GM12865 (cell line): ENCODE measurements at regions not wholly inside any gene's neighbourhood (a gene's known extent, or its start where the extent isn't known, plus 50 kb on each side); places are given as distances from the start of the nearest gene placed in this dataset.

Experiments used
- DNase-seq: peaks from one replicate; pipeline ENCODE4 v3.0.0; 2010; ENCODE audit warnings: low read depth
- H3K4me3 ChIP-seq: 2 replicates; pipeline ENCODE4 v1.5.1; 2011; ENCODE audit warnings: mild to moderate bottlenecking, low read depth, low read length, control low read depth
- TF ChIP-seq, protein P1 (sequence below): IDR thresholded peaks from 2 replicates; pipeline ENCODE4 v1.5.1; 2011; ENCODE audit warnings: low read length, control low read depth, low read depth, inconsistent platforms; ENCODE audit not compliant: insufficient read depth; ENCODE audit errors: missing control alignments

DNA sequence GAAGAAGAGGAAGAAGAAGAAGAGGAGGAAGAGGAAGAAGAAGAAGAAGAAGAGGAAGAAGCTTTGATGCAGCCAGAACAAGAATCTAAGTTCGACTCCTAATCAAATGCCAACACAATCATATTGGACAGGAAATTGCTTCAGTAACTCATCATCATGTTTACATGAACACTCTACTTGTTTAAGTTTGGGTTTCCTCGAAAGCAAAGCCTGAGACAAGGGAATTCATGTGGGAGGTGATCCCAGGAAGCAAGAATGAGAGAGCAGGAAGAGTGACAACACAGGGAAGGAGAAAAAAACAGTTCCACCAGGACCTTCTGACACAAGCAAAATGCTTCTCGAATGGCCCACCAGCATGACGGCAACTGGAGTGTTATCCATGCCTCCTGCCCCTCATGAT lies 279.0 kb downstream of the PMP22 start:
- no peak for DNase-seq
- no peak overlapping the region for H3K4me3 ChIP-seq
- TF ChIP-seq, protein P1, sequence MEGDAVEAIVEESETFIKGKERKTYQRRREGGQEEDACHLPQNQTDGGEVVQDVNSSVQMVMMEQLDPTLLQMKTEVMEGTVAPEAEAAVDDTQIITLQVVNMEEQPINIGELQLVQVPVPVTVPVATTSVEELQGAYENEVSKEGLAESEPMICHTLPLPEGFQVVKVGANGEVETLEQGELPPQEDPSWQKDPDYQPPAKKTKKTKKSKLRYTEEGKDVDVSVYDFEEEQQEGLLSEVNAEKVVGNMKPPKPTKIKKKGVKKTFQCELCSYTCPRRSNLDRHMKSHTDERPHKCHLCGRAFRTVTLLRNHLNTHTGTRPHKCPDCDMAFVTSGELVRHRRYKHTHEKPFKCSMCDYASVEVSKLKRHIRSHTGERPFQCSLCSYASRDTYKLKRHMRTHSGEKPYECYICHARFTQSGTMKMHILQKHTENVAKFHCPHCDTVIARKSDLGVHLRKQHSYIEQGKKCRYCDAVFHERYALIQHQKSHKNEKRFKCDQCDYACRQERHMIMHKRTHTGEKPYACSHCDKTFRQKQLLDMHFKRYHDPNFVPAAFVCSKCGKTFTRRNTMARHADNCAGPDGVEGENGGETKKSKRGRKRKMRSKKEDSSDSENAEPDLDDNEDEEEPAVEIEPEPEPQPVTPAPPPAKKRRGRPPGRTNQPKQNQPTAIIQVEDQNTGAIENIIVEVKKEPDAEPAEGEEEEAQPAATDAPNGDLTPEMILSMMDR = no peak

DNA sequence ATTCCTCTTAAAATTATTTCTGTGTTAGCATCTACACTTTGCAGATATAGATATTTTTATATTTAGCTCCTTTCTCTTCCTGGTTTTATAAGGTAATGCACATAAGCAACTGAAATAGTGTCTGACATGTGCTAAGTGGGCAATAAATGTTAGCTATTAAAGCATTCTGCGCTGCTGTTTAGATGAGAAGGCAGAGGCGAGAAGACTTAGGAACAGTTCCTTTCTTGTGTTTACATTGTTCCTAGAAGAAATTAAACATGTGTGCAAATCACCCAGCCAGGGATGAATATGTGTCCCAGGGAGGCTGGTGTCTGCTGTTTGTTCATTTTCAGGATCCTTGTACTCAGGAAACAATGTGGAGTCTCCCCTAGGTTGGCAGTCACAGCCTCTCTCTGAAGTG lies 292.3 kb downstream of the PMP22 start:
- no peak for DNase-seq
- H3K4me3 ChIP-seq = no peak overlapping the region
- TF ChIP-seq, protein P1 = no peak

DNA sequence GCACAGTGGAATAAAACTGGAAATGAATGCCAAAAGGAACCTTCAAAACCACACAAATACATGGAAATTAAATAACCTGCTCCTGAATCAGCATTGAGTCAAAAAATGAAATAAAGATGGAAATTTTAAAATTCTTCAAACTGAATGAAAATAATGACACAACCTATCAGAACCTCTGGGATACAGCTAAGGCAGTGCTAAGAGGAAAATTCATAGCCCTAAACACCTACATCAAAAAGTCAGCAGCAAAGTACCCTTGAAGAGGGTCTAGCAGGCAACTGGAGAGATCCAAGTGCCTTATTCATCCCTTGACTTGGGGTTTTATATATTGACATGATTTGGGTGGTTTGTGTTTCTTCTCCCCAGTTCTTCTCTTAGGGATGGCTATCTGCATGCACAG lies 294.1 kb downstream of the PMP22 start:
- TF ChIP-seq, protein P1 = no peak
- DNase-seq = no peak
- no peak overlapping the region for H3K4me3 ChIP-seq

DNA sequence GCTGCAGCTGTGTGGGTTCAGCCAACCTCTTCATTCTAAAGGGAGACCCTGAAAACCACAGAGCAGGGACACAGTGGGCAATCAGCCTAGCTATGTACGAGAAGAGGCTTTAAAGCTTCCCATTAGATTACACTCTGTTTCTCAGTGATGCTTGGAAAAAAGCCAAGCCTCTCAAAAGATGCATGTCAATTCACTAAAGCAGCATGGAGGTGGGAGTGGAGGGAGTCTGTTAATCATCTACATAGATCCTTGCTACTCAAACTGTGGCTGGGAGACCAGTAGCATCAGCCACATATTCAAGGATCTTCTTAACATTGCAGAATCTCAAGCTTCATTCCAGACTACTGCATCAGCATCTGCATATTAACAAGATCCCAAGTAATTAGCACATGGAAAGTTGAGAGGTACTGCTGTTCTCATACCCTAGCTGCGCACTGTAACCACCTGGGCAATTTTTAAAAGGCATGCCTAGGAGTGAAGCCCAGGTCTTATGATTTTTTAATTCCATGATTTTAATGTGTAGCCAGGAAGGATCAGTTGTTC lies 305.9 kb downstream of the PMP22 start:
- TF ChIP-seq, protein P1 = no peak
- H3K4me3 ChIP-seq = no peak overlapping the region
- DNase-seq = no peak

DNA sequence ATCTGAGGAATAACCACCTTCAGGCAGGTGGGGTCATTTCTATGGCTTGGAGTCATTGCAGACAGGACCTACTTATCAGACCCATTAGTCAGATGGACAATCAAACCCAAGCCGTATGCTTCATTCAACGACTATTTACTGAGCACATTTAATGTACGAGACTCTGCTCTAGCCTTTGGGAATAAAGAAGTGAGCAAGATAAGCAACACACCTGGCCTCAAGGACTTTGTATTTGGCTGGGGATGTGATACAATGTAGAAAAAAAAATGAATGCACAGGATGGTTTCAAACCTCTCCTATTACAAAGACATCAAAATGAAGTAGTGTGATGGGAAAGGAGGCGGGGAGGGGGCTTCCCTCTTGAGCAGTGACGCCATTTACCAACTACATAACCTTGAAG lies 311.7 kb downstream of the PMP22 start:
- TF ChIP-seq, protein P1 = no peak
- H3K4me3 ChIP-seq = no peak overlapping the region
- DNase-seq = no peak

DNA sequence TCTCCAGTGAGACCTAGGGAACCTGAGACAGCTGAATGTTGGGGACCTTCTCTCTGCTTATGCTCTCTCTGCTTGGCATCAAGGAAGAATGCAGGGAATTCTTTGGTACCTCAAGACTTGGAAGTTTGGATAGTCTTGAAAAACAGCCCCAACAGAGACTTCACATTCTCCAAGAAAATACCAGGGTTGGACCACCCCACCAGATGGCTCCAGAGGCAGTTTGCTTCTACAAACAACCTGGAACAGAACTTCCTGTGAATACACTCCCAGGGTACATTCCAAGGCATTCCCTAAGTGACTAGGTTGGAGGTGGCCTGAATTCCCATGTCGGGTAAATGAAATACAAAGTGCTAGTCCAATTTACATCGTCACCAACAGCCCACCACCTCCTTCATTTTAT lies 314.4 kb downstream of the PMP22 start:
- TF ChIP-seq, protein P1 = no peak
- no peak overlapping the region for H3K4me3 ChIP-seq
- DNase-seq = no peak

DNA sequence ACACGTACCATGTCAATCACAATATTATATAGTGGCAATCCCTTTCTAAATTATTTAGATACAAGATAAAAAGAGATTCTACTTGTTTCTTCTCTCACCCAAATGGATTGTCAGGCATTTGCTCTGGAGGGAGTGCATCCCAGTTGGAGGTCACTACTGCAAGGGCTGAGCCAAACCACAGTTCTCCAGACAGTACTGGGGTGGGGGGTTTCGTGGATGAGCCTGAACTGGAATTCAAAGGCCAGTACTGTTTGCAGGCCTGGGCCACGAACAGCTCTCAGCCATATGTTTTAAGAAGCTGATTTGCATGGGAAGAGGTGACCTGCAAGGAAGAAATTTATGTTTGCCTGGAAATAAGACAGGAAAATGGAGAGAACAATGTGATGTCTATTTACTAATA lies 314.9 kb downstream of the PMP22 start:
- no peak for DNase-seq
- TF ChIP-seq, protein P1 = no peak
- no peak overlapping the region for H3K4me3 ChIP-seq
